Upper lobe of left lung (tissue), 4 donors: ENCODE measurements at regions not wholly inside any gene's neighbourhood (a gene's known extent, or its start where the extent isn't known, plus 50 kb on each side); places are given as distances from the start of the nearest gene placed in this dataset.

Experiments used
- CTCF ChIP-seq, 6 experiments: fragments of 450-650 bp in 4 of 6; fragments of 200-600 bp in 2 of 6; sonication (generic) in 2 of 6; IDR thresholded peaks; one replicate each; pipeline ENCODE4 v1.5.1; 2016 to 2019; ENCODE audit warnings: antibody characterized with exemption in 6 of 6
- POLR2AphosphoS5 ChIP-seq, 2 donors: sonication (generic); formaldehyde crosslinking; IDR thresholded peaks; one replicate each; pipeline ENCODE4 v1.5.1; 2017; ENCODE audit warnings: antibody characterized with exemption in 2 of 2

GRCh38 chr1:30812076-30812475 lies 54.5 kb upstream of the LAPTM5 start:
- TF ChIP-seq CTCF (IDR thresholded peaks at IDR 0.05) (no peak), POLR2AphosphoS5 (IDR thresholded peaks at IDR 0.05) (no peak)
